GM18511 (cell line): ENCODE measurements at regions not wholly inside any gene's neighbourhood (a gene's known extent, or its start where the extent isn't known, plus 50 kb on each side); places are given as distances from the start of the nearest gene placed in this dataset.

ENCODE experiments used
- ATAC-seq: cut with Tn5 transposase; IDR thresholded peaks from one replicate; pipeline ENCODE4 v1.9.1; 2021; ENCODE audit warnings: mild to moderate bottlenecking, moderate library complexity; ENCODE audit not compliant: unreplicated experiment

DNA sequence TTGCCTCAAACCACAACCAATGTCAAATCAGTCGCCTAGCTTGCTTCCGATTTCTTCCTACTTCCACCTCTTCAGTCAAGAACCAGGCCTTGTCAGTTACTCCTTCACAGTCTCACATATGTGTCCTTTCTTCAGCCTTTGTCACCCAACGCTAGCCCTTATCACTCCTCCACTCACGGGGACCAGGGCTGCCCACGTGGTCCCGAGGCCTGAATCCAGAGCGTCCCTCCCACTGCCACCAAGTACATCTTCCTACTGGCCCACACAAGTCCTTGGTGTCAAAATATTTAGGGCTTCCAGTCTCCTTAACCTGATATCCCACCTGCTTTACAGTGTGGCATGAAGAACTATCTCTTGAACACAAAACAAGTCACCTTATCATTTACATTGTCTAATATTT lies 119.1 kb upstream of the SPRED2 start:
- ATAC-seq = no peak

DNA sequence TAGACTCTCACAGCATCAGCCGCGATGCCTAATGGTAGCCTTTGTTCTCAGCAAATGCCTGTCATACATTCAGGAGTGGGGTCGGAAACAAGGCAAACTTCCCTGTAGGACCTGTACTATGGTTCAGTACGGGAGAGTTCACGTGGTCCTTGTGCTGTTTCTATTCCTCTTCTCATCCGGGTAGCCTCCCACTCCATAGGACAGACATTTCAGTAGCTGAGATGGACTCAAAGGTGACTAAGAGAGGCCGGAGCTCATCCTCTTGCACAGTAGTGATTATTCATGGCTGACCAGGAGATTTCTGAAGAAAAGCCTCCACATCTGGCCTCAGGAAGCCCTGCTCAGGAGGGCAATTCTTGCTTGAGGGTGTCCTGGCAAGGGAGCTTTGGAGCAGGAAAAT lies 117.8 kb upstream of the SPRED2 start:
- no peak for ATAC-seq

GRCh38 chr2:65549631-65550030 lies 117.2 kb upstream of the SPRED2 start:
- ATAC-seq = no peak

GRCh38 chr2:65549257-65549627 lies 116.8 kb upstream of the SPRED2 start:
- ATAC-seq = no peak

- no peak for ATAC-seq
Measured at GRCh38 chr2:65548576-65549256, 116.3 kb upstream of the SPRED2 start.

- ATAC-seq = no peak
Measured at GRCh38 chr2:65548064-65548463, 115.7 kb upstream of the SPRED2 start.

- no peak for ATAC-seq
Measured at GRCh38 chr2:65545837-65546805, 113.7 kb upstream of the SPRED2 start.

- ATAC-seq = no peak
Measured at GRCh38 chr2:65541773-65542172, 109.4 kb upstream of the SPRED2 start.

GRCh38 chr2:65539633-65540032 lies 107.2 kb upstream of the SPRED2 start:
- no peak for ATAC-seq

- no peak for ATAC-seq
Measured at GRCh38 chr2:65537651-65538385, 105.4 kb upstream of the SPRED2 start.

DNA sequence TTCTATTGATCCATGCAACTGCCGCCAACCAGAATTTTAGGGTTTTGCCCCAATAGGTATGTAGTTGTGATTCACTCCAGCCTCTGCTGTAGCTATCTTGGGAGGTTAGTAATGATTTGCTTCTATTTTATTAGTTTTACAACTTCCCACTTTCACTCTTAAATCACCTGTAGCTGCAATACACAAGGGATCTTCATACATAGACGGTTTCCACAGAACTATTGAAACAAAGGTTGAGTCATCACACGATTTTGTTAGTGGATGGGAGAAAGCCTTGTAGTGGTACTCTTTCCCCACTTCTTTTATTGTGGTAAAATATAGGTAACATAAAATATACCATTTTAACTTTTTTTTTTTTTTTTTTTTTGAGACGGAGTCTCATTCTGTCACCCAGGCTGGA lies 104.2 kb upstream of the SPRED2 start:
- peak; percentile 91 for ATAC-seq

- no peak for ATAC-seq
Measured at GRCh38 chr2:65532937-65533336, 100.5 kb upstream of the SPRED2 start.

DNA sequence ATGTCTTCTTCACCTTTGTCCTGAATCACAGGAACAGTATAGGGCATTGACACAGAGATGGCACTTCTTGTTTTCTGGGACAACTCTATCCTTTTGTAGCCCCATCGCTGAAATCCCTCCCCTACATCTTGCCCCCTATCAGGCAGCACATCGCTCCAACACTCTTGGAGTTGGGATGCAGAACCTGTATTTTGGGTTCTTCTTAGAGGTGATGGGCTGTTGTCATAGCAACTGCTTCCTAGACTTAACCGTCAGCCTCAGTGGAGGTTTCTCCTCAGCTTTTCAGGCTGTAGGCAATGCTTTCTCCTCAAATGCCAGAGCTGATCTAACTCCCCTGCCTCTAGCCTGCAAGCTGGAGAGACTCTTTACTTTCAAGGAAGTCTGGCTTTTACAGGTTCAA lies 99.9 kb upstream of the SPRED2 start:
- ATAC-seq = no peak

DNA sequence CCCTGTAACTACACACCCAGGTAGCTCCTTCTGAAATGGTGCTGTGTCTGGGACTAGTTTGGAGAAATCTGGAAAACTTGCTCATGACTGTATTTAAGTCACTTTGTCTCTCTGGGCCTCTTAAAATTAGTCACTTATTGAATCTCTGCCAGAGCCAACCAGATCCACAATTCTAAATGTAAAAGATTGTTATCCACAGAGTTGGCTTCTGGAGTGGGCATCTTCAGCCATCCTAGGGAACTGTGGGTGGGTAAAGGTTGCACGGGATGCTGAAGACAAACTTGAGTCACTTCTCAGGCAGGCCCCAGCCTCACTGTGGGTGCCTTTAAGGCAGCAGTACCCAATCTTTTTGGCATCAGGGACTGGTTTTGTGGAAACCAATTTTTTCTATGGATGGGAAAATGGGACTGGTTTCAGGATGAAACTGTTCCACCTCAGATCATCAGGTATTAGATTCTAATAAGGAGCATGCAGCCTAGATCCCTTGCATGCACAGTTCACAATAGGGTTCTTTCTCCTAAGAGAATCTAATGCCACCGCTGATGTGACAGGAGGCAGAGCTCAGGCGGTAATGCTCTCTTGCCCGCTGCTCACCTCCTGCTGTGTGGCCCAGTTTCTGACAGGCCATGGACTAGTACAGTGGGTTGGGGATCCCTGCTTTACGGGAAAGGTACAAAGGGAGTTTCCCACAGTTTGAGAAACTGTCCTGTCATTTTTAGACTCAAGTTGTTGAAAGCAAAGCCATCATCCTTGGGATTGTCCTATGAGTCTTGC lies 98.3 kb upstream of the SPRED2 start:
- ATAC-seq = no peak

DNA sequence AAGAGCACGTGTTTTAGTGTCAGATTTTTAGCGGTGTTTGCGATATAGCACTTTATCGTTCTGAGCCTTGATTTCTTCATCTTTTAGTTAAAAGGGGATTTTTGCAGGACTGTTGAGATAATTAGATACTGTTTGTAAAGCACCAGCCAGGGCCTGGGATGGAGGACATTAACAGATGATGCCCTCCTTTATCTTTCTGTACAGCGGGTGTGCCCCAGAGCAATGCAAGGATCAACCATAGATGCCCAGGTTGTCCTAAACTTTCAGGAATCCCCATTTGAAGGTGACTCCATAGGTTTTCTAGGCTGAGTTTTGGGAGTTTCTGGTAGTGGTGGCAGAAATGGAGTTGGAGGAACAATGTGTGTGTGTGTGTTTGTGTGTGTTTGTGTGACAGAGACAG lies 97.0 kb upstream of the SPRED2 start:
- no peak for ATAC-seq

DNA sequence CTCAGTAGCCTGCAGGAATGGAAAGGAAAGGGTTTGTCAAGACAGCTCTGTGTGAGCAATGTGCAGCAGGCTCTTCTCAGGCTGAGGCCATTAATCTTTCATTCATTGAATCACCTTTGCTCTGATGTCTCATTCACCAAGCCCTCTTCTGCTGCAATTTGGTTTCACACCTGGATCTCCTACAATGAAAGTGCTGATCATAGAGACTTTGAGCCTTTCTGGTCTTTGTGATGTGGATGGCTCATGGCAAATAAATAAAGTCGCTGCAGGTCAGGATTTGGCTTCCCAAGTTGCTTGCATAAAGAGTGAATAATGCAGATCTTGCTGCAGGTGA lies 95.8 kb upstream of the SPRED2 start:
- ATAC-seq = no peak

DNA sequence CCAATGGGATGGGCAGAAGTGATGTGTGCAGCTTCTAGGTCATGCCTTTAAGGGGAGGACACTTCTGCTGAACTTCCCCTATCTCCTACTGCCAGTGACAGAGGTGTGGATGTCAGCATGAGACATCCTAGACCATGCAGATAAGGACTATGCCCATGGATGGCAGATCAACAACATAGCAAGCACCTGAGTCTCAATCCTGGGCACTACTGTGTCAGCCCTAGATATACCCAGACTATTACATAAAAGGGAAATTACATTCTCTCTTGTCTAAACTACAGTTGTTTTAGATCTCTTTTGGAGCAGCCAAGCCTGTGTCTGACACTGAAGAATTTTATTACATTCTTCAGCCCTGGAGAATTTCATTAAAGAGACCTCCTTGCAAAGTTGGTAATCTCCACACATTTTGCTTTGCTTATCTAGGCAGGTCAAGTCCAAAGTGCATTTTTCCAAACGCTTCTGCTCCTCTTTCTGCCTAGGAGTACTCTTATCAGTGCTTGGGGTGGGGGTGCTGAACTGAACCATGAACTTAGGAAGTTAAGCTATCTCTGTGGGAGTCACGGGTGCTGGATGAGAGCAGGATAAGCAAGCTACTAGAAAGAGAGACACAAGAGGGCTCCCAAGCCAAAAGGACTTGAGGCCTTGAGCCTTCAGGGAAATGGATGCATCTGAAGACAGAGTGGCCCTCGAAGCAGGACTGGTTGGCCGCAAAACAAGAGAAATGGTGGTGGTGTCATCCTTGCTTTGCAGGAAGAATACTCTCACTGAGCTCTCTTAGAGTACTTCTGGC lies 95.2 kb upstream of the SPRED2 start:
- ATAC-seq = no peak

- ATAC-seq = no peak
Measured at GRCh38 chr2:65525616-65526231, 93.3 kb upstream of the SPRED2 start.

DNA sequence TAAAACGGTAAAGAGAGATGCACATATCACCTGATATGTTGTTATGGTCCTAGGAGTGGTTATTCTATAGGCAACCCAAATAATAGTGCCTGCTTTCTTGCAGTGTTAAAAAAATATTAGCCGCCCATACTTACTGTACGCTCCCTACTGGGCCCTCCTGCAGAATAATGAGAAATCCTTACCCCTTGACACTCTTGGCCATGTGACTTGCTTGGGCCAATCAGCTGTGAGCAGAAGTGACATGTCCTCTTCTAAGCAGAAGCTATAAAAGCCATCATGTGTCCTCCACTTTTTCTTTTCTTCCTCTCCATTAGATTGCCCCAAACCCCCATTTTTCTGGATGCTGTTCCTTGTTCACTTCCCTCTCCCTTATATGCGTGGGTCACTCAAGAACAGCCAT lies 90.5 kb upstream of the SPRED2 start:
- ATAC-seq = no peak

DNA sequence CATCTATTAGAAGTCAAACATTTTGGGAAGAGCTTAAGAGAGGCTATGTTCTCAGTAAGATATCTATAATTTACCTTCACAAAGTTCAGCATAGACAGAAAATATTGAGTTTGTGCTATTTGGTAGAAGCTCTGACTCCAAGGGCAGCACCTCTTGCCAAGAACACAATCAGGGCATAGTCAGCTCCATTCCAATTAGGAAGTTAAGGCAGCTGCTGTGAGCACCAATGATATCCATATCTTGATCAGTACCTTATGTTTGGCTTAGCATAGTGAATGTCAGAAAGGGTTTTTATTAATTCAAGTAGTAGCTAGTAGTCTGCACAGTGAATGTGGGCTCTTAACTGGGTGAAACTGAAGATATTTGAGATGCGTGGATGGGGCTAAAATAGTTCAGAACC lies 86.4 kb upstream of the SPRED2 start:
- no peak for ATAC-seq
